ENCODE measurements at regions not wholly inside any gene's neighbourhood (a gene's known extent, or its start where the extent isn't known, plus 50 kb on each side); places are given as distances from the start of the nearest gene placed in this dataset.

GRCh38 chr3:44048949-44049348, 192.7 kb upstream of the TOPAZ1 start:
- no peak for TF ChIP-seq CEBPB (IDR thresholded peaks at IDR 0.05; ENCODE audit: borderline replicate concordance in 1 of 2, low read depth in 2 of 2, low read length in 2 of 2)
- TF ChIP-seq HDAC2 (IDR thresholded peaks at IDR 0.05) = no peak
- no peak; the same call in 1 of the 2 replicates for TF ChIP-seq IKZF1 (conservative IDR thresholded peaks at IDR 0.05)
- no peak for TF ChIP-seq EP300 (IDR thresholded peaks at IDR 0.05; ENCODE audit: borderline replicate concordance in 1 of 2, control insufficient read depth in 1 of 2, low read depth in 2 of 2, low read length in 2 of 2)
- TF ChIP-seq RAD21 (IDR thresholded peaks at IDR 0.05; ENCODE audit: insufficient read depth, low read depth, low read length) = no peak
- no peak for TF ChIP-seq USF2 (IDR thresholded peaks at IDR 0.05; ENCODE audit: borderline replicate concordance, low read depth, low read length)
- TF ChIP-seq SUZ12 (IDR thresholded peaks at IDR 0.05; ENCODE audit: unreplicated experiment) = no peak
- TF ChIP-seq HDAC6 (IDR thresholded peaks at IDR 0.05; ENCODE audit: unreplicated experiment) = no peak
- TF ChIP-seq CTCF (IDR thresholded peaks at IDR 0.05 in 2 of 3, conservative IDR thresholded peaks at IDR 0.05 in 1 of 3; ENCODE audit: control insufficient read depth in 2 of 3, extremely low read depth in 1 of 3, insufficient read depth in 1 of 3, low read depth in 3 of 3, low read length in 3 of 3) = no peak
- TF ChIP-seq ELK1 (IDR thresholded peaks at IDR 0.05; ENCODE audit: low read depth, low read length) = no peak
- no peak for TF ChIP-seq SPI1 (IDR thresholded peaks at IDR 0.05; ENCODE audit: borderline replicate concordance, insufficient read depth, low read depth, low read length)
- TF ChIP-seq, protein P1, sequence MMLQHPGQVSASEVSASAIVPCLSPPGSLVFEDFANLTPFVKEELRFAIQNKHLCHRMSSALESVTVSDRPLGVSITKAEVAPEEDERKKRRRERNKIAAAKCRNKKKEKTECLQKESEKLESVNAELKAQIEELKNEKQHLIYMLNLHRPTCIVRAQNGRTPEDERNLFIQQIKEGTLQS (IDR thresholded peaks at IDR 0.05; ENCODE audit: borderline replicate concordance, extremely low read depth, low read depth, low read length) = no peak
- no peak for TF ChIP-seq MXI1 (IDR thresholded peaks at IDR 0.05; ENCODE audit: low read depth, low read length)
- TF ChIP-seq REST (IDR thresholded peaks at IDR 0.05; ENCODE audit: low read depth, low read length) = no peak
